OCI-LY3 (cell line): ENCODE measurements at regions not wholly inside any gene's neighbourhood (a gene's known extent, or its start where the extent isn't known, plus 50 kb on each side); places are given as distances from the start of the nearest gene placed in this dataset.

ENCODE experiments used
- H2AFZ ChIP-seq: fragments of 200-600, 300-600 bp; shearing (Covaris generic); 2 replicates; pipeline ENCODE4 v1.6.0; 2014; ENCODE audit warnings: antibody characterized with exemption, low read depth, low read length
- H3K27ac ChIP-seq: fragments of 200-600, 300-600 bp; sonication (generic); 2 replicates; pipeline ENCODE4 v1.5.1; 2014; ENCODE audit warnings: mild to moderate bottlenecking, low read length, moderate library complexity, mixed read lengths
- H3K27me3 ChIP-seq: fragments of 200-600, 300-600 bp; sonication (generic); 2 replicates; pipeline ENCODE4 v1.6.1; 2014; ENCODE audit warnings: low read depth, low read length, mixed read lengths
- H3K36me3 ChIP-seq: fragments of 200-600, 300-600 bp; sonication (generic); replicated peaks from 2 replicates; pipeline ENCODE3; 2014; ENCODE audit warnings: low read depth, low read length, mixed read lengths
- H3K4me1 ChIP-seq: fragments of 300-600, 200-600 bp; sonication (generic); 2 replicates; pipeline ENCODE4 v1.6.1; 2014; ENCODE audit warnings: low read length, mixed read lengths
- H3K4me2 ChIP-seq: fragments of 200-600, 300-600 bp; sonication (generic); 2 replicates; pipeline ENCODE4 v1.6.1; 2014; ENCODE audit warnings: low read length, mixed read lengths
- H3K4me3 ChIP-seq: fragments of 300-600, 200-600 bp; sonication (generic); 2 replicates; pipeline ENCODE4 v1.5.1; 2014; ENCODE audit warnings: antibody characterized with exemption, mild to moderate bottlenecking, low read length, moderate library complexity
- H3K79me2 ChIP-seq: fragments of 300-600, 200-600 bp; shearing (Covaris generic); 2 replicates; pipeline ENCODE4 v1.6.1; 2014; ENCODE audit warnings: mild to moderate bottlenecking, low read length, mixed read lengths
- H3K9ac ChIP-seq: fragments of 300-600, 200-600 bp; shearing (Covaris generic); 2 replicates; pipeline ENCODE4 v1.6.0; 2014; ENCODE audit warnings: mild to moderate bottlenecking, low read length, moderate library complexity
- H3K9me3 ChIP-seq: fragments of 200-600, 300-600 bp; shearing (Covaris generic); 2 replicates; pipeline ENCODE4 v1.6.1; 2014; ENCODE audit warnings: low read length, mixed read lengths; ENCODE audit not compliant: insufficient read depth
- H4K20me1 ChIP-seq: fragments of 200-600, 300-600 bp; sonication (generic); 2 replicates; pipeline ENCODE4 v1.6.1; 2016; ENCODE audit warnings: low read length, mixed read lengths; ENCODE audit not compliant: insufficient read depth
- EZH2phosphoT487 ChIP-seq: fragments of 200-600 bp; shearing (Covaris generic); IDR thresholded peaks from 2 replicates; pipeline ENCODE4 v1.6.1; 2018; ENCODE audit warnings: antibody characterized with exemption, mixed run types, low read depth
- TF ChIP-seq, protein P1 (sequence below): fragments of 200-600, 300-600 bp; sonication (generic); IDR thresholded peaks from 2 replicates; pipeline ENCODE4 v1.5.1; 2014; ENCODE audit warnings: antibody characterized with exemption, low read length, low read depth

DNA sequence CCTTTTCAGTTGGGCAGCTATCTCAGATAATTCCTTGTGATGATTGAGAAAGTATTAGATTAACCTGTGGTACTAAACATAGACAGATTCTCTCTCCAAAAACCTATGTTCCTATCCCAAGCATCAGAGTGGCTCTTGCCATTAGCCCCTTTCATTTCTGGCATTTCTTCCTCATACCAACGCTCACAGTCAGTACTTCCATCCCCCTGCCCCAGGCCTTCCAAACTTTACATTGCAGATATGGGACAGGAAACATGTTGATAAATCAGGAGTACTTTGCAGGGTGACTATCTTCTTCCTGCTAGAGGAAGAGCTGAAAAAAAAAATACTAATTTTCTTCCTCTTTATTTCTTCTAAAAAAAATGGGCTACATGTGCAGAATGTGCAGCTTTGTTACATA lies 442.6 kb upstream of the RGMB start:
- Histone ChIP-seq H3K27me3 (no peaks in the 10 kb centered on the region), H3K9me3 (no peaks in the 10 kb centered on the region), H3K36me3 (no peaks in the 10 kb centered on the region), H3K27ac (no peak overlapping the region), H3K4me1 (no peaks in the 10 kb centered on the region), H3K79me2 (no peaks in the 10 kb centered on the region), H4K20me1 (no peaks in the 10 kb centered on the region), H3K4me2 (no peak overlapping the region), H2AFZ (no peak overlapping the region), H3K9ac (no peak overlapping the region), H3K4me3 (no peak overlapping the region)
- TF ChIP-seq EZH2phosphoT487: no peak
- TF ChIP-seq, protein P1, sequence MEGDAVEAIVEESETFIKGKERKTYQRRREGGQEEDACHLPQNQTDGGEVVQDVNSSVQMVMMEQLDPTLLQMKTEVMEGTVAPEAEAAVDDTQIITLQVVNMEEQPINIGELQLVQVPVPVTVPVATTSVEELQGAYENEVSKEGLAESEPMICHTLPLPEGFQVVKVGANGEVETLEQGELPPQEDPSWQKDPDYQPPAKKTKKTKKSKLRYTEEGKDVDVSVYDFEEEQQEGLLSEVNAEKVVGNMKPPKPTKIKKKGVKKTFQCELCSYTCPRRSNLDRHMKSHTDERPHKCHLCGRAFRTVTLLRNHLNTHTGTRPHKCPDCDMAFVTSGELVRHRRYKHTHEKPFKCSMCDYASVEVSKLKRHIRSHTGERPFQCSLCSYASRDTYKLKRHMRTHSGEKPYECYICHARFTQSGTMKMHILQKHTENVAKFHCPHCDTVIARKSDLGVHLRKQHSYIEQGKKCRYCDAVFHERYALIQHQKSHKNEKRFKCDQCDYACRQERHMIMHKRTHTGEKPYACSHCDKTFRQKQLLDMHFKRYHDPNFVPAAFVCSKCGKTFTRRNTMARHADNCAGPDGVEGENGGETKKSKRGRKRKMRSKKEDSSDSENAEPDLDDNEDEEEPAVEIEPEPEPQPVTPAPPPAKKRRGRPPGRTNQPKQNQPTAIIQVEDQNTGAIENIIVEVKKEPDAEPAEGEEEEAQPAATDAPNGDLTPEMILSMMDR: no peak

- TF ChIP-seq, protein P1: no peak
- no peak for TF ChIP-seq EZH2phosphoT487
- Histone ChIP-seq H3K36me3 (no peaks in the 10 kb centered on the region), H2AFZ (no peak overlapping the region), H3K27ac (no peak overlapping the region), H3K79me2 (no peaks in the 10 kb centered on the region), H4K20me1 (no peaks in the 10 kb centered on the region), H3K4me3 (no peak overlapping the region), H3K4me1 (no peaks in the 10 kb centered on the region), H3K4me2 (no peak overlapping the region), H3K27me3 (no peaks in the 10 kb centered on the region), H3K9me3 (no peaks in the 10 kb centered on the region), H3K9ac (no peak overlapping the region)
Measured at GRCh38 chr5:98333921-98334320, 439.5 kb upstream of the RGMB start.

DNA sequence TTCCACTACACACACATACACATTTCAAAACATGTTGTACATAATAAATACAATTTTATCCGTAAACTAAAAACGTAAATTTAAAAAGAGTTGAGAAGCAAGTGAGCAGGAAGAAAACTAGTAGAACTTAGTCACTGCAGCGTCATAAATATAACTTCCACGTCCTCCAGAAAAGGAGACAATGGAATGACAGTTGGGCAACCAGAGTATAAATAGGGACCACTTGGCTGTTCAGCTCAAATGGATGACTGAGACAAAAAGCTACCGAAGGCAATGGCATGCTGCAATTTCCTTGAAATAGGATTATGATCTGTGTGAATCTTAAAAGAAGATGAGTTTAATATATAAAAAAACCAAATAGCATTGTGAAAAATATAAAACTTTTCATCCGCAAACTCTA lies 438.5 kb upstream of the RGMB start:
- Histone ChIP-seq H3K79me2 (no peaks in the 10 kb centered on the region), H3K27ac (no peak overlapping the region), H4K20me1 (no peaks in the 10 kb centered on the region), H3K27me3 (no peaks in the 10 kb centered on the region), H3K36me3 (no peaks in the 10 kb centered on the region), H2AFZ (no peak overlapping the region), H3K4me1 (no peaks in the 10 kb centered on the region), H3K4me3 (no peak overlapping the region), H3K4me2 (no peak overlapping the region), H3K9ac (no peak overlapping the region), H3K9me3 (no peaks in the 10 kb centered on the region)
- no peak for TF ChIP-seq EZH2phosphoT487
- TF ChIP-seq, protein P1: no peak

GRCh38 chr5:98339141-98339848 lies 434.2 kb upstream of the RGMB start:
- TF ChIP-seq EZH2phosphoT487: no peak
- TF ChIP-seq, protein P1: no peak
- no peak overlapping the region for H3K4me3 ChIP-seq
- H3K4me1 ChIP-seq: no peaks in the 10 kb centered on the region
- H2AFZ ChIP-seq: no peak overlapping the region
- H3K79me2 ChIP-seq: no peaks in the 10 kb centered on the region
- H3K27ac ChIP-seq: no peak overlapping the region
- no peak overlapping the region for H3K9ac ChIP-seq
- no peaks in the 10 kb centered on the region for H3K36me3 ChIP-seq
- H3K9me3 ChIP-seq: no peaks in the 10 kb centered on the region
- H3K27me3 ChIP-seq: no peaks in the 10 kb centered on the region
- H3K4me2 ChIP-seq: no peak overlapping the region
- H4K20me1 ChIP-seq: no peaks in the 10 kb centered on the region
